ENCODE measurements at regions not wholly inside any gene's neighbourhood (a gene's known extent, or its start where the extent isn't known, plus 50 kb on each side); places are given as distances from the start of the nearest gene placed in this dataset.

GRCh38 chr2:100194951-100195350 is 52.6 kb upstream of the AFF3 start (continued):
- TF ChIP-seq, protein P1, sequence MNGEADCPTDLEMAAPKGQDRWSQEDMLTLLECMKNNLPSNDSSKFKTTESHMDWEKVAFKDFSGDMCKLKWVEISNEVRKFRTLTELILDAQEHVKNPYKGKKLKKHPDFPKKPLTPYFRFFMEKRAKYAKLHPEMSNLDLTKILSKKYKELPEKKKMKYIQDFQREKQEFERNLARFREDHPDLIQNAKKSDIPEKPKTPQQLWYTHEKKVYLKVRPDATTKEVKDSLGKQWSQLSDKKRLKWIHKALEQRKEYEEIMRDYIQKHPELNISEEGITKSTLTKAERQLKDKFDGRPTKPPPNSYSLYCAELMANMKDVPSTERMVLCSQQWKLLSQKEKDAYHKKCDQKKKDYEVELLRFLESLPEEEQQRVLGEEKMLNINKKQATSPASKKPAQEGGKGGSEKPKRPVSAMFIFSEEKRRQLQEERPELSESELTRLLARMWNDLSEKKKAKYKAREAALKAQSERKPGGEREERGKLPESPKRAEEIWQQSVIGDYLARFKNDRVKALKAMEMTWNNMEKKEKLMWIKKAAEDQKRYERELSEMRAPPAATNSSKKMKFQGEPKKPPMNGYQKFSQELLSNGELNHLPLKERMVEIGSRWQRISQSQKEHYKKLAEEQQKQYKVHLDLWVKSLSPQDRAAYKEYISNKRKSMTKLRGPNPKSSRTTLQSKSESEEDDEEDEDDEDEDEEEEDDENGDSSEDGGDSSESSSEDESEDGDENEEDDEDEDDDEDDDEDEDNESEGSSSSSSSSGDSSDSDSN (IDR thresholded peaks at IDR 0.05; ENCODE audit: borderline replicate concordance in 1 of 2, low read depth in 2 of 2, low read length in 2 of 2), result no peak
- TF ChIP-seq ZNF23 (CRISPR knock-in tag; IDR thresholded peaks at IDR 0.05) (no peak), MXI1 (IDR thresholded peaks at IDR 0.05; ENCODE audit: low read depth, low read length) (no peak), MCM3 (IDR thresholded peaks at IDR 0.05) (no peak)

- POLR2A ChIA-PET, result interaction anchor here (0.9 kb wide), 1 partner anchor 9 kb away, joined by 3 read pairs; no protein-coding TSS in a partner anchor
- H3K9ac ChIP-seq (ENCODE audit: insufficient read depth in 1 of 2, low read depth in 2 of 2, low read length in 2 of 2), result no peak overlapping the region
- H2AFZ ChIP-seq (ENCODE audit: low read depth, low read length), result no peak overlapping the region
- intact Hi-C loops (cut with micrococcal nuclease), result no loop called here
- no peak for FAIRE-seq
- no peaks in the 10 kb centered on the region for H3K9me1 ChIP-seq (ENCODE audit: control insufficient read depth, insufficient read depth, low read length)
- H3K79me2 ChIP-seq (ENCODE audit: control insufficient read depth, insufficient read depth, low read length), result no peaks in the 10 kb centered on the region
- BruUV-seq (replicated peaks), result no TSS peak
- peaks cover 3 to 17% of the 10 kb centered on the region in 2 experiments; a peak in 2 of 5 replicates for H3K27me3 ChIP-seq (ENCODE audit: control insufficient read depth in 2 of 2, insufficient read depth in 2 of 2, low read length in 2 of 2)
- 1% methylated on average over 6 of the region's 6 CpGs for WGBS (ENCODE audit: insufficient coverage, low coverage, missing lambda C conversion rate)
- H3K27ac ChIP-seq (ENCODE audit: extremely low read depth, low read depth, low read length), result no peak overlapping the region
- no peak overlapping the region for H3K4me3 ChIP-seq
- H4K20me1 ChIP-seq (replicated peaks; ENCODE audit: control insufficient read depth, insufficient read depth, low read length), result no peaks in the 10 kb centered on the region
- DNase-seq (ENCODE audit: extremely low read depth in 1 of 4, low spot score in 3 of 4), result peak in 1 of 4 experiments; percentile 35
- no peak overlapping the region; the same call in 1 of the 2 replicates for H3K4me2 ChIP-seq (ENCODE audit: insufficient read depth, low read length)
- CTCF ChIA-PET (ENCODE audit: low intra/inter-chr PET ratio), result no interaction called here
- in situ Hi-C loops (cut with MboI), result no loop called here
- H3K4me1 ChIP-seq (replicated peaks in 1 of 2; ENCODE audit: control insufficient read depth in 2 of 2, insufficient read depth in 2 of 2, low read length in 2 of 2), result peaks cover 3 to 10% of the 10 kb centered on the region in 2 experiments; a peak in 3 of 5 replicates
- H3K9me3 ChIP-seq (replicated peaks; ENCODE audit: control insufficient read depth, insufficient read depth, low read depth, low read length), result no peaks in the 10 kb centered on the region
- no peaks in the 10 kb centered on the region for H3K36me3 ChIP-seq (ENCODE audit: control insufficient read depth, insufficient read depth, low read length)
- ATAC-seq, result no peak
- TF ChIP-seq, protein P2, sequence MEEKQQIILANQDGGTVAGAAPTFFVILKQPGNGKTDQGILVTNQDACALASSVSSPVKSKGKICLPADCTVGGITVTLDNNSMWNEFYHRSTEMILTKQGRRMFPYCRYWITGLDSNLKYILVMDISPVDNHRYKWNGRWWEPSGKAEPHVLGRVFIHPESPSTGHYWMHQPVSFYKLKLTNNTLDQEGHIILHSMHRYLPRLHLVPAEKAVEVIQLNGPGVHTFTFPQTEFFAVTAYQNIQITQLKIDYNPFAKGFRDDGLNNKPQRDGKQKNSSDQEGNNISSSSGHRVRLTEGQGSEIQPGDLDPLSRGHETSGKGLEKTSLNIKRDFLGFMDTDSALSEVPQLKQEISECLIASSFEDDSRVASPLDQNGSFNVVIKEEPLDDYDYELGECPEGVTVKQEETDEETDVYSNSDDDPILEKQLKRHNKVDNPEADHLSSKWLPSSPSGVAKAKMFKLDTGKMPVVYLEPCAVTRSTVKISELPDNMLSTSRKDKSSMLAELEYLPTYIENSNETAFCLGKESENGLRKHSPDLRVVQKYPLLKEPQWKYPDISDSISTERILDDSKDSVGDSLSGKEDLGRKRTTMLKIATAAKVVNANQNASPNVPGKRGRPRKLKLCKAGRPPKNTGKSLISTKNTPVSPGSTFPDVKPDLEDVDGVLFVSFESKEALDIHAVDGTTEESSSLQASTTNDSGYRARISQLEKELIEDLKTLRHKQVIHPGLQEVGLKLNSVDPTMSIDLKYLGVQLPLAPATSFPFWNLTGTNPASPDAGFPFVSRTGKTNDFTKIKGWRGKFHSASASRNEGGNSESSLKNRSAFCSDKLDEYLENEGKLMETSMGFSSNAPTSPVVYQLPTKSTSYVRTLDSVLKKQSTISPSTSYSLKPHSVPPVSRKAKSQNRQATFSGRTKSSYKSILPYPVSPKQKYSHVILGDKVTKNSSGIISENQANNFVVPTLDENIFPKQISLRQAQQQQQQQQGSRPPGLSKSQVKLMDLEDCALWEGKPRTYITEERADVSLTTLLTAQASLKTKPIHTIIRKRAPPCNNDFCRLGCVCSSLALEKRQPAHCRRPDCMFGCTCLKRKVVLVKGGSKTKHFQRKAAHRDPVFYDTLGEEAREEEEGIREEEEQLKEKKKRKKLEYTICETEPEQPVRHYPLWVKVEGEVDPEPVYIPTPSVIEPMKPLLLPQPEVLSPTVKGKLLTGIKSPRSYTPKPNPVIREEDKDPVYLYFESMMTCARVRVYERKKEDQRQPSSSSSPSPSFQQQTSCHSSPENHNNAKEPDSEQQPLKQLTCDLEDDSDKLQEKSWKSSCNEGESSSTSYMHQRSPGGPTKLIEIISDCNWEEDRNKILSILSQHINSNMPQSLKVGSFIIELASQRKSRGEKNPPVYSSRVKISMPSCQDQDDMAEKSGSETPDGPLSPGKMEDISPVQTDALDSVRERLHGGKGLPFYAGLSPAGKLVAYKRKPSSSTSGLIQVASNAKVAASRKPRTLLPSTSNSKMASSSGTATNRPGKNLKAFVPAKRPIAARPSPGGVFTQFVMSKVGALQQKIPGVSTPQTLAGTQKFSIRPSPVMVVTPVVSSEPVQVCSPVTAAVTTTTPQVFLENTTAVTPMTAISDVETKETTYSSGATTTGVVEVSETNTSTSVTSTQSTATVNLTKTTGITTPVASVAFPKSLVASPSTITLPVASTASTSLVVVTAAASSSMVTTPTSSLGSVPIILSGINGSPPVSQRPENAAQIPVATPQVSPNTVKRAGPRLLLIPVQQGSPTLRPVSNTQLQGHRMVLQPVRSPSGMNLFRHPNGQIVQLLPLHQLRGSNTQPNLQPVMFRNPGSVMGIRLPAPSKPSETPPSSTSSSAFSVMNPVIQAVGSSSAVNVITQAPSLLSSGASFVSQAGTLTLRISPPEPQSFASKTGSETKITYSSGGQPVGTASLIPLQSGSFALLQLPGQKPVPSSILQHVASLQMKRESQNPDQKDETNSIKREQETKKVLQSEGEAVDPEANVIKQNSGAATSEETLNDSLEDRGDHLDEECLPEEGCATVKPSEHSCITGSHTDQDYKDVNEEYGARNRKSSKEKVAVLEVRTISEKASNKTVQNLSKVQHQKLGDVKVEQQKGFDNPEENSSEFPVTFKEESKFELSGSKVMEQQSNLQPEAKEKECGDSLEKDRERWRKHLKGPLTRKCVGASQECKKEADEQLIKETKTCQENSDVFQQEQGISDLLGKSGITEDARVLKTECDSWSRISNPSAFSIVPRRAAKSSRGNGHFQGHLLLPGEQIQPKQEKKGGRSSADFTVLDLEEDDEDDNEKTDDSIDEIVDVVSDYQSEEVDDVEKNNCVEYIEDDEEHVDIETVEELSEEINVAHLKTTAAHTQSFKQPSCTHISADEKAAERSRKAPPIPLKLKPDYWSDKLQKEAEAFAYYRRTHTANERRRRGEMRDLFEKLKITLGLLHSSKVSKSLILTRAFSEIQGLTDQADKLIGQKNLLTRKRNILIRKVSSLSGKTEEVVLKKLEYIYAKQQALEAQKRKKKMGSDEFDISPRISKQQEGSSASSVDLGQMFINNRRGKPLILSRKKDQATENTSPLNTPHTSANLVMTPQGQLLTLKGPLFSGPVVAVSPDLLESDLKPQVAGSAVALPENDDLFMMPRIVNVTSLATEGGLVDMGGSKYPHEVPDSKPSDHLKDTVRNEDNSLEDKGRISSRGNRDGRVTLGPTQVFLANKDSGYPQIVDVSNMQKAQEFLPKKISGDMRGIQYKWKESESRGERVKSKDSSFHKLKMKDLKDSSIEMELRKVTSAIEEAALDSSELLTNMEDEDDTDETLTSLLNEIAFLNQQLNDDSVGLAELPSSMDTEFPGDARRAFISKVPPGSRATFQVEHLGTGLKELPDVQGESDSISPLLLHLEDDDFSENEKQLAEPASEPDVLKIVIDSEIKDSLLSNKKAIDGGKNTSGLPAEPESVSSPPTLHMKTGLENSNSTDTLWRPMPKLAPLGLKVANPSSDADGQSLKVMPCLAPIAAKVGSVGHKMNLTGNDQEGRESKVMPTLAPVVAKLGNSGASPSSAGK (IDR thresholded peaks at IDR 0.05), result no peak
- TF ChIP-seq STAG1 (CRISPR knock-in tag; IDR thresholded peaks at IDR 0.05; ENCODE audit: borderline replicate concordance) (no peak), EZH2 (IDR thresholded peaks at IDR 0.05; ENCODE audit: borderline replicate concordance, low read depth, low read length) (no peak), DMBX1 (CRISPR knock-in tag; IDR thresholded peaks at IDR 0.05; ENCODE audit: borderline replicate concordance) (no peak)
Observed at GRCh38 chr2:100193291-100193710, 50.9 kb upstream of the AFF3 start.
